ENCODE measurements at regions not wholly inside any gene's neighbourhood (a gene's known extent, or its start where the extent isn't known, plus 50 kb on each side); places are given as distances from the start of the nearest gene placed in this dataset.
A peak's percentile ranks its signal among the peaks of the same experiment; 100 is the strongest.

GRCh38 chr2:8090748-8091700 is 590.8 kb upstream of the ID2 start:
- H3K27ac Mint-ChIP-seq: no peak overlapping the region
- H3K4me1 Mint-ChIP-seq: no peaks in the 10 kb centered on the region
- H3K9me3 Mint-ChIP-seq: no peaks in the 10 kb centered on the region
- Histone ChIP-seq H3K4me3 (ENCODE audit: low read length) (no peak overlapping the region), H3K36me3 (ENCODE audit: control insufficient read depth, insufficient read depth, low read length) (no peaks in the 10 kb centered on the region), H3K4me1 (ENCODE audit: control insufficient read depth, insufficient read depth, low read length) (no peaks in the 10 kb centered on the region), H3K9ac (ENCODE audit: extremely low read depth, low read length, poor library complexity, severe bottlenecking) (no peak overlapping the region), H3K27ac (ENCODE audit: low read depth, low read length) (no peak overlapping the region), H3K27me3 (ENCODE audit: control insufficient read depth, insufficient read depth, low read length, poor library complexity, severe bottlenecking) (no peaks in the 10 kb centered on the region), H3K9me3 (ENCODE audit: control insufficient read depth, low read length) (no peaks in the 10 kb centered on the region)
- H3K36me3 Mint-ChIP-seq (ENCODE audit: low read depth): no peaks in the 10 kb centered on the region
- H3K27me3 Mint-ChIP-seq (ENCODE audit: insufficient read depth): peaks cover 2% of the 10 kb centered on the region
- no peak for TF ChIP-seq CTCF (conservative IDR thresholded peaks at IDR 0.05)
- WGBS, 2 experiments (ENCODE audit: insufficient coverage in 1 of 2, insufficient read length in 1 of 2): 96 to 100% methylated on average over 3 to 5 of the region's 5 CpGs
- no peak overlapping the region for H3K4me3 Mint-ChIP-seq
- peak; percentile 47 for DNase-seq

- H3K27me3 Mint-ChIP-seq (ENCODE audit: insufficient read depth): no peaks in the 10 kb centered on the region
- H3K4me1 Mint-ChIP-seq: no peaks in the 10 kb centered on the region
- Histone ChIP-seq H3K4me3 (ENCODE audit: low read length) (no peak overlapping the region), H3K27me3 (ENCODE audit: control insufficient read depth, insufficient read depth, low read length, poor library complexity, severe bottlenecking) (no peaks in the 10 kb centered on the region), H3K36me3 (ENCODE audit: control insufficient read depth, insufficient read depth, low read length) (no peaks in the 10 kb centered on the region), H3K9ac (ENCODE audit: extremely low read depth, low read length, poor library complexity, severe bottlenecking) (no peak overlapping the region), H3K9me3 (ENCODE audit: control insufficient read depth, low read length) (peaks cover 4% of the 10 kb centered on the region), H3K27ac (ENCODE audit: low read depth, low read length) (no peak overlapping the region), H3K4me1 (ENCODE audit: control insufficient read depth, insufficient read depth, low read length) (no peaks in the 10 kb centered on the region)
- no peak for DNase-seq
- H3K27ac Mint-ChIP-seq: no peak overlapping the region
- WGBS, 2 experiments (ENCODE audit: insufficient coverage in 1 of 2, insufficient read length in 1 of 2): 93 to 95% methylated on average over 16 to 18 of the region's 18 CpGs
- H3K36me3 Mint-ChIP-seq (ENCODE audit: low read depth): no peaks in the 10 kb centered on the region
- no peak for TF ChIP-seq CTCF (conservative IDR thresholded peaks at IDR 0.05)
- no peaks in the 10 kb centered on the region for H3K9me3 Mint-ChIP-seq
- no peak overlapping the region for H3K4me3 Mint-ChIP-seq
Measured at GRCh38 chr2:8094526-8094925, 587.3 kb upstream of the ID2 start.

GRCh38 chr2:8095978-8096377 is 585.9 kb upstream of the ID2 start:
- Histone ChIP-seq H3K4me3 (ENCODE audit: low read length) (no peak overlapping the region), H3K9ac (ENCODE audit: extremely low read depth, low read length, poor library complexity, severe bottlenecking) (no peak overlapping the region), H3K36me3 (ENCODE audit: control insufficient read depth, insufficient read depth, low read length) (no peaks in the 10 kb centered on the region), H3K4me1 (ENCODE audit: control insufficient read depth, insufficient read depth, low read length) (no peaks in the 10 kb centered on the region), H3K9me3 (ENCODE audit: control insufficient read depth, low read length) (peaks cover 4% of the 10 kb centered on the region), H3K27ac (ENCODE audit: low read depth, low read length) (no peak overlapping the region), H3K27me3 (ENCODE audit: control insufficient read depth, insufficient read depth, low read length, poor library complexity, severe bottlenecking) (no peaks in the 10 kb centered on the region)
- no peak overlapping the region for H3K27ac Mint-ChIP-seq
- no peak for DNase-seq
- no peak for TF ChIP-seq CTCF (conservative IDR thresholded peaks at IDR 0.05)
- H3K27me3 Mint-ChIP-seq (ENCODE audit: insufficient read depth): no peaks in the 10 kb centered on the region
- 85 to 92% methylated on average over 4 of the region's 4 CpGs for WGBS, 2 experiments (ENCODE audit: insufficient coverage in 1 of 2, insufficient read length in 1 of 2)
- no peaks in the 10 kb centered on the region for H3K36me3 Mint-ChIP-seq (ENCODE audit: low read depth)
- no peak overlapping the region for H3K4me3 Mint-ChIP-seq
- H3K9me3 Mint-ChIP-seq: no peaks in the 10 kb centered on the region
- no peaks in the 10 kb centered on the region for H3K4me1 Mint-ChIP-seq

Measured in endodermal cell (in vitro differentiated cells).